ENCODE measurements at regions not wholly inside any gene's neighbourhood (a gene's known extent, or its start where the extent isn't known, plus 50 kb on each side); places are given as distances from the start of the nearest gene placed in this dataset.

DNA sequence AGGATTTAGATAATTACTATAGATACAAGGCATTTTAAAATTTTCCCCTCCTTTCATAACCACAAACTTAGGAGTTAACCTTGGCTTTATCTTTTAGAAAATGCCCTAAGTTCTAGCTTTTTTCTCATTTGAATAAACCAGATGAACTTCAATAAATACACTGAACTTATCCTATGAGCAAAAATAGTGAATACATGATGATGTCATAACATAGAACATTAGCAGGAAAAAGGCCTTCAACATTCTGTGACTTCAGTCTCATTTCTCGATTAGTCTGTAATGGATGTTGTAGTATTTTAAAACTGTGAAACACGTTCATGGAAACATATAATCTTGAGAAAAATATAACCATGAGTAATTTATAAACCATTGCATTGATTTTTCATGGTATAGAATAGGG is 550.7 kb downstream of the PKHD1 start (continued):
- TF ChIP-seq, protein P1, sequence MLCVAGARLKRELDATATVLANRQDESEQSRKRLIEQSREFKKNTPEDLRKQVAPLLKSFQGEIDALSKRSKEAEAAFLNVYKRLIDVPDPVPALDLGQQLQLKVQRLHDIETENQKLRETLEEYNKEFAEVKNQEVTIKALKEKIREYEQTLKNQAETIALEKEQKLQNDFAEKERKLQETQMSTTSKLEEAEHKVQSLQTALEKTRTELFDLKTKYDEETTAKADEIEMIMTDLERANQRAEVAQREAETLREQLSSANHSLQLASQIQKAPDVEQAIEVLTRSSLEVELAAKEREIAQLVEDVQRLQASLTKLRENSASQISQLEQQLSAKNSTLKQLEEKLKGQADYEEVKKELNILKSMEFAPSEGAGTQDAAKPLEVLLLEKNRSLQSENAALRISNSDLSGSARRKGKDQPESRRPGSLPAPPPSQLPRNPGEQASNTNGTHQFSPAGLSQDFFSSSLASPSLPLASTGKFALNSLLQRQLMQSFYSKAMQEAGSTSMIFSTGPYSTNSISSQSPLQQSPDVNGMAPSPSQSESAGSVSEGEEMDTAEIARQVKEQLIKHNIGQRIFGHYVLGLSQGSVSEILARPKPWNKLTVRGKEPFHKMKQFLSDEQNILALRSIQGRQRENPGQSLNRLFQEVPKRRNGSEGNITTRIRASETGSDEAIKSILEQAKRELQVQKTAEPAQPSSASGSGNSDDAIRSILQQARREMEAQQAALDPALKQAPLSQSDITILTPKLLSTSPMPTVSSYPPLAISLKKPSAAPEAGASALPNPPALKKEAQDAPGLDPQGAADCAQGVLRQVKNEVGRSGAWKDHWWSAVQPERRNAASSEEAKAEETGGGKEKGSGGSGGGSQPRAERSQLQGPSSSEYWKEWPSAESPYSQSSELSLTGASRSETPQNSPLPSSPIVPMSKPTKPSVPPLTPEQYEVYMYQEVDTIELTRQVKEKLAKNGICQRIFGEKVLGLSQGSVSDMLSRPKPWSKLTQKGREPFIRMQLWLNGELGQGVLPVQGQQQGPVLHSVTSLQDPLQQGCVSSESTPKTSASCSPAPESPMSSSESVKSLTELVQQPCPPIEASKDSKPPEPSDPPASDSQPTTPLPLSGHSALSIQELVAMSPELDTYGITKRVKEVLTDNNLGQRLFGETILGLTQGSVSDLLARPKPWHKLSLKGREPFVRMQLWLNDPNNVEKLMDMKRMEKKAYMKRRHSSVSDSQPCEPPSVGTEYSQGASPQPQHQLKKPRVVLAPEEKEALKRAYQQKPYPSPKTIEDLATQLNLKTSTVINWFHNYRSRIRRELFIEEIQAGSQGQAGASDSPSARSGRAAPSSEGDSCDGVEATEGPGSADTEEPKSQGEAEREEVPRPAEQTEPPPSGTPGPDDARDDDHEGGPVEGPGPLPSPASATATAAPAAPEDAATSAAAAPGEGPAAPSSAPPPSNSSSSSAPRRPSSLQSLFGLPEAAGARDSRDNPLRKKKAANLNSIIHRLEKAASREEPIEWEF (IDR thresholded peaks at IDR 0.05; ENCODE audit: insufficient replicate concordance, low read depth, low read length), result no peak
- TF ChIP-seq ZNF592 (IDR thresholded peaks at IDR 0.05) (no peak), ZNF274 (IDR thresholded peaks at IDR 0.05; ENCODE audit: insufficient read depth, insufficient read length) (no peak), JUND (IDR thresholded peaks at IDR 0.05; ENCODE audit: low read depth, low read length) (no peak)

Measured in GM12878 (cell line).